Ammon's horn (tissue), 1 donor: ENCODE measurements at regions not wholly inside any gene's neighbourhood (a gene's known extent, or its start where the extent isn't known, plus 50 kb on each side); places are given as distances from the start of the nearest gene placed in this dataset.

ENCODE experiments used
- DNase-seq: peaks from one replicate; pipeline ENCODE4 v3.0.0-alpha.2; 2016; ENCODE audit warnings: low spot score

DNA sequence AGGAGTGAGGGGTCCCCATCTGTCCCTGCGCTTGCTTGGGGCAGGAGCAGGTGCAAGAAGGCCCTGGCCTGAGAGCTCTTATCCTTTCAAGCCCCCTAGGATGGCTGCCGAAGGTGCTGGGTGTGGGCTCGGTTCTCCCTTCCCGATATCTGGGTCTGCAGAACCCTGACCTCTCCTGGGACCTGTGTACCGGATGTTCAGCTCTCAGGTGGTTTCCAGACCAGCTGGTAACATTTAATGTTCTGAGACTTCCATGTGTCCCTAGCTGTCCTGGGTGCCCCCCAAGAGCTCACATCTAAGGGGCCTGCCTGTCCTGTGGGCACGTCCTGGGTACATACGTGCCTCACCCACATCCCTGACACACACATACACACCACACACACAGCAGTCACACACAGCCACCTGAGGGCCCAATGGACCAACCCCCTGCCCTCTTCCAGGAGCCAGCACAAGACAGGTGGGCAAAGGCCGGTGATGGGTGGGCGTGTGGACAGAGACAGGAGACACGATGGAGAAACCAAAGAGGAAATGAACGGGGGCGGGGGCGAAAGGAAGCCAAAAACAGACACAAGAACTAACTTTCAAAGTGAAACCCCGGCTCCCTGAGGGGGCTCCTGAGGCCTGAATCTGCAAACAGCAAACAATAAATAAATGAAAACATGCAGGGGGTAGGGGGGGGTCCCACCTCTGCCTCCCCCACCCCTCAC lies 124.3 kb downstream of the PTPRS start:
- DNase-seq = no peak

DNA sequence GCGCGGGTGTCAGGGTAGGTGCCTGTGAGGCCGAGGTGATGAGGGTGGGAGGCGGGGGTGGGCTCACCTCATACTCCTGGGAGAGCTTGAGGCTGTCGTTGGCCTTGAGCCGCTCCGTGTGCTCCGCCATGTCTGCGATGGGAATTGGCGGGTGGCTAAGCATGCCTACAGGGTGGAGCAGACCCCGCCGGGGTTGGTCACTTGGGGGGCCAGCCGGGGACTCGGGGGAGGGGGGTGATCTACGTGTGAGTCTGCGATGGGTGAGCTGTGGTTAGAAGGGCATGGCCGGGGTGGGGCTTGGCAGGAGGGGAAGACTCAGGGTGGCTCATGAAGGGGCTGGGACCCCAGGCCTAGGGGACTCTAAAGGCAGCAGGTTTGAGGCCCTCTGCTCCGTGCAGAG lies 125.2 kb downstream of the PTPRS start:
- DNase-seq = no peak

DNA sequence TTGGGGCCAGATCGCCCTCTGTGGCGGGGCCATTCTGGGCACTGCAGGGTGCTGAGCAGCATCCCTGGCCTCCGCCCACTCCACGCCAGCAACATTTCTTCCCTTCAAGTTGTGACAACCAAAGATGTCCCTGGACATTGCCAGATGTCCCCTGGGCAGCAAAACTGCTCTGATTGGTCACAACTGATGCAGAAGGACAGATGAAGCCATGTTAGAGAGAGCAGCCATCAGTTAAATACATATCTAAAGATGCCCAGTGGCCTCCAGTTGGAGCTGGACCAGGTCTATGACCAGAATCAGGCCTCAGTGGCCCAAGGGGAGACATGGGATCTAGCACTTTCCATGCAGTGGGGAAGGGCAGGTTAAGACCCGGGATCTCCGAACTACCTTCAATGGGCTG lies 125.7 kb downstream of the PTPRS start:
- DNase-seq = no peak

DNA sequence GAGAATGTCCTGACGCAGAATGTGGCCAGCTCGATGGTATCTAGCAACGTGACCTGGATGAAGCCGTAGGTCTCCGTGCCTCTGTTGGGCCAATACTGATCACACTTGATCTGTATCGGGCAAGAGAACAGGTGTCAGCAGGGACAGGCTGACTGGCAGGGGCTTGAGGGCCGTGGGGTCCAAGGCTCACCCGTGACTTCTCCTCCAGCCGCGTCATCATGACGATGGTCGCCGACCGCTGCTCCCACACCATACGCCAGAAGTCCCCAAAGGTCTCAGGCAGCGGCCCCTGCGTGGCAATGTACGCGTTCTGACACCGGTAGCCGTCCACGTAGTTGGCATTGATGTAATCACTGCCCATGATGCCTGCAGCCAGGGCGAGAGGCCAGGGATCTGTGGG lies 126.2 kb downstream of the PTPRS start:
- no peak for DNase-seq

DNA sequence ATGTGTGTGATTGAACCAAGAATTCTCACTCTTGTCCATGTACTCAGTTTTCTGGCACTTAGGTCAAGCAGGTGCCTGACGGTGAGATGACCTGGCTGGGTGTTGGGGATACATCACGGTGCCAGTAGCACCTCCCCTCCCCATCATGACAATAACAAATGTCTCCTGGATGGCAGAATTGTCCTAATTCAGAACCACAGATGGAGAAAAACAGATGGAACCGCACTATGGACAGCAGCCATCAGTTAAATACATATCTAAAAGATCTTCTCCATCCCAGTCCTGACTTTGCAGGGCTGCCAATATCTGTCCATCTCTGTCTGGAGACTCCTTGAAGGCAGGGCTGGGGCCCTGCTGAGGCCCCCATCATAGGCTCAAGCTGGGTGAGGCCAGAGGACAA lies 126.9 kb downstream of the PTPRS start:
- no peak for DNase-seq

DNA sequence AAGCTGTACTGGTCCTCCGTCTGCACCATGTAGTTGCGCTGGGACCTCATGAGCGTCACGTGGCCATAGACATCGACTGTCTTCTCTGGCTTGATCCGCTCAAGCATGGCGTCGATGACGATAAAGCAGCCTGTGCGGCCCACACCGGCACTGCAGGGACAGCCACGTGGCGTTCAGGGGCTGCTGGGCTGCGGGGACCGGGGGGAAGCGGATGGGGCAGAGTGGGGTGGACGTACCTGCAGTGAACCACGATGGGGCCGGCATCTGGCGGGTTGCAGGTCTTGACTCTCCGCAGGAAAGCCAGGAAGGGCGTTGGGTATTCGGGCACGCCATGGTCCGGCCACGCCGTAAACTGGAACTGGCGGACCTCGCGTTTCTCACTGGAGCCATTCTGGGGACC lies 128.5 kb downstream of the PTPRS start:
- DNase-seq = no peak

DNA sequence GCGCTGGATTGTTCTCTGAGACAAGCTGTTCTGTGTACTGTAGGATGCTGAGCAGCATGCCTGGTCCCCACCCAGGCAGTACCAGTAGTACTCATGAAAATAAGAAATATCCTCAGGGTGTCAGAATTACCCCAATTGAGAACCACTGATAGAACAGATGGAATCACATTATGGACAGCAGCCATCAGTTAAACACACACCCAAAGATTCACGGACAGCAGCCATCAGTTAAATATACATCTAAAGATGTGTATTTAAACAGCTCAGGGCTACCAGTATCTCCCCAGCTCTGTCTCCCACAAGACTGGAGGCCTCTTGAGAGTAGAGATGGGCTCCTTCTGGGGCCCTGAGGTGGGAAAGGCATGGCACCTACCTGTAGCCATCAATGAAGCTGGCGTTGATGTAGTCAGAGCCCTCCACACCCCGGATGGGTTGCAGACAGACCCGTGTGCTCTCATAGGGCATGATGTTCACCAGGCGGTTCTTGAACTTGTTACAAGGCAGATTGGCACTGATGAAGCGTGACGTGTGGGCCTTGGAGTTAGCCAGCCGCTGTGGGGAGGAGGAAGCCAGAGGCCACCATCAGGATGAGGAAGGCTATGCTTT lies 129.3 kb downstream of the PTPRS start:
- DNase-seq = no peak

DNA sequence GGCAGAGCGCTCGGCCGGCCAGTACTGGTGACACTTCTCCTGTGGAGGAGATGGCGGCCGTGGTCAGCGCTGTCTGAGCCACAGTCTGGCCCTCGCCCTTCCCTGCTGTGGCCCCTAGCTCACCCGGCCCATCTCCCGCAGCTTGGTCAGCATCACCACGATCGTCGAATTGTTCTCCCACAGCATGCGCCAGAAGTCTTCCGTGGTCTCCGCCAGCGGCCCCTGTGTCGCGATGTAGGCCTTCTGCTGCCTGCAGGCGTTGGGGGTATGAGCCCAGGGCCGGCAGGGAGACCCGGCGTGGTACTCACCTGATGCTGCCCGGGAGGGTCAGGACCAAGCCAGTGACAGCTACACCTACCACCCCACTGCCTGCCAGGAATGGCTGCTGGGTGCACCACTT lies 130.1 kb downstream of the PTPRS start:
- DNase-seq = no peak

DNA sequence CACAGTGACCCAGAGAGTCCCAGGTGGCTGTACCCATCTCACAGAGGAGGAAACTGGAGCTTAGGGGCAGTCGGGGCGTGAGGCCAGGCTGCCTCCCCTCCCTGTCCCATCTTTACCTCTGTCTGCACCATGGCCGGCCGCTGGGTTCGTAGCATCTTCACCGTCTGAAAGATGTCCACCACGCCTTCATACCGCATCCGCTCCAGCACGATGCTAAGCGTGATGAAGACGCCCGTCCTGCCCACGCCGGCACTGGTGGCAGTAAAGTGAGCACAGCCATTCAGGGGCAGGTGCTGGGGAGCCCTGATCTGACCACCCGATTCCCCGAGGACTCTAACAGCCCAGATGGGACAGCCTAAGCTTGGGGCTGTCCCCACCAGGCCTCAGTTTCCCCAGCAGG lies 132.8 kb downstream of the PTPRS start:
- DNase-seq = no peak

DNA sequence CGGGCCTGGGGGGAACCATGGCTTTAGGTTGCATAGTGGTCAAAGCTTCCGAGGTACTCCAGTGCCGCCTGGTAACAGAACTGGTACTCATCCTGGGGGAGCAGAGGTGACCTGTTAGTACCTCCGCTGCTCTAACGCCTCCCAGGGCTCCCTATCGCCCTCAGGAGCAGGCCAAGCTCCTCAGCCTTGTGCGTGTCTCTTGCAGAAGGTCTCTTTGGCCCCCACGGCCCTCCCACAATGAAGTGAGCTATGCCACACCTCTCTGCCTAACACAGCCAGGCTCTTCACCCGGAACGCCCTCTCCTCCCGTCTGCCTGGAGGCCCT lies 133.9 kb downstream of the PTPRS start:
- DNase-seq = no peak

DNA sequence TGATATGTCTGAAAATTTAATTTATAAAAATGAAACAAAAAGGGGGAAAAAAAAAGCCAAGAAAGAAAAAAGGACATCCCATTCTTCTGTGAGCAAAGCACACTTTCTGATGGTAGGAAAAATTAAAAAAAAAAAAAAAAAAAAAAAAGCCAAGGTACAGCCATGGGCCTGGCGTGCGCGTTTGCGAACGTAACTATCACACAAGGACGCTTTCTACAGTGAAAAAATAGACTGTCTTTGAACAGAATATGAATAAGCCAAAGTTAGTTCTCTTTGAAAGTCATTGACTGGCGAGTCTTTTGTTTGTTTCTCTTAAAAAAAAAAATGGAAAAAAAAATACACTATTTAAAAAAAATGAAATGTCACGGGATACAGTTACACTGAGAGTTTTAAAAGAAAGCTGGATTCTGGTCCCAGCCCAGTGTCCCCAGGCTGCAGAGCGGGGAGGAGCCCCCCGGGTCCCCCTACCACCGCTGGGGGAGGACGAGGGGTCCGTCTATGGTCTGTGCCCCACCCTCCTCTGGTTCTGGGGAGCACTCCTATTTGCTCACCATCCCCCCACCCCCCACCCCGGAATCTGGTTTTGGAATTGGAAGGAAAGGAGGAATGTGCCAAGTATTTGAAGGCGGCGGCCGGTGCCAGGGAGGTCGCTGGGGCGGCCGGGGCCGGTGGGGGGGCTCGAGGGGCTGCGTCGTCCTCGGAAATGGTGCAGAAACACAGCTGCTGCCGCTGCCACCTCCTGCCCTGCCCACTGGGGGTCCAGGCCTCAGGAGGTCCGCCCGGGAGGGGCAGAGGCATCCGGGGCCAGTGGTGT lies 134.5 kb downstream of the PTPRS start:
- DNase-seq = no peak

DNA sequence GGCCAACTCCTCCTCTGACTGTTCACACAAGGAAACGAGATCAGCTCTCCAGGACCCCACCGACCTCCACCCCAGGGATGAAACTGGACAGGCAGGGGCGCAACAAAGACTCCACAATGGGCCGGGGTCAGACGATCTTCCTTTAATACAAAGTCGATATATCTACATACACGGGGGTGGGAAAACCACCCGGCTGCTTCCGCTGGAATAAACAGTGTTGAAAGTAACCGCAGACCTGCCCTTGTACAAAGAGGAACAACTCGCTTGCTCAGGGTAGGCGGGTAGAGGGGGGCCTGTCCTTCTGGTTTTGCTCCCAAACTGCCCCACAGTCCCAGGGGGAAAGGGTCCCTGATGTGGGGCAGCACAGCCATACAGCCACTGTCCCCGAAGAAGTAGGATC lies 135.2 kb downstream of the PTPRS start:
- no peak for DNase-seq

DNA sequence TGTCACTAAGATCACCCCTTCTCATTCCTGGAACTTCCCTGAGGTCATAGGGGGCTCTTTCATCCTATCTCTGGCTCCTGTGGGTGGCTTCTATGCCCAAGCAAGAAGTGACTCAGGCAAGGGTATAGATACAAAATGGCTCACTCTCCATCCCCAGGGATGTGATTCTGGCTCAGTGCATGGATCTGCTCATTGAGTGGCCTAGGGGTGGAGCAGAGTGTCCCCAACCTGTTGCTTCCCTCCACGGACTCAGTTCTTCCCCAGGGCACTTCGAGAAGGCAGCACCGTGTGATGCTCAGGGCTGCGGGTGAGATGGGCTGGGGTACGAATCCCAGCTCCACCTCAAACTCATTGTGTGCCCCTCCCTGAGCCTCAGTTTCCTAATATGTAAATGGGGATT lies 136.4 kb downstream of the PTPRS start:
- no peak for DNase-seq
